ENCODE measurements at regions not wholly inside any gene's neighbourhood (a gene's known extent, or its start where the extent isn't known, plus 50 kb on each side); places are given as distances from the start of the nearest gene placed in this dataset.

- ATAC-seq (no peak), DNase-seq (ENCODE audit: low spot score) (no peak)
- TF ChIP-seq AFF4 (CRISPR knock-in tag; IDR thresholded peaks at IDR 0.05; ENCODE audit: borderline replicate concordance) (no peak), GTF2I (CRISPR knock-in tag; conservative IDR thresholded peaks at IDR 0.05) (no peak), MYBL2 (CRISPR knock-in tag; IDR thresholded peaks at IDR 0.05) (no peak), ATF2 (CRISPR knock-in tag; IDR thresholded peaks at IDR 0.05; ENCODE audit: borderline replicate concordance, low read depth) (no peak), IRF1 (CRISPR knock-in tag; IDR thresholded peaks at IDR 0.05) (no peak), ESRRA (CRISPR knock-in tag; IDR thresholded peaks at IDR 0.05; ENCODE audit: borderline replicate concordance) (no peak), JAZF1 (CRISPR knock-in tag; IDR thresholded peaks at IDR 0.05) (no peak), ATF6 (CRISPR knock-in tag; IDR thresholded peaks at IDR 0.05) (no peak), FOXK1 (CRISPR knock-in tag; IDR thresholded peaks at IDR 0.05) (no peak), ZMAT4 (CRISPR knock-in tag; IDR thresholded peaks at IDR 0.05) (no peak), RELA (CRISPR knock-in tag; IDR thresholded peaks at IDR 0.05; ENCODE audit: borderline replicate concordance) (no peak), CDX4 (CRISPR knock-in tag; IDR thresholded peaks at IDR 0.05; ENCODE audit: borderline replicate concordance) (no peak), NFE2L1 (CRISPR knock-in tag; IDR thresholded peaks at IDR 0.05) (no peak), CBFB (CRISPR knock-in tag; IDR thresholded peaks at IDR 0.05; ENCODE audit: low read depth) (no peak), ZNF219 (CRISPR knock-in tag; IDR thresholded peaks at IDR 0.05; ENCODE audit: borderline replicate concordance) (no peak), ATF1 (CRISPR knock-in tag; IDR thresholded peaks at IDR 0.05) (no peak), ZNF281 (CRISPR knock-in tag; IDR thresholded peaks at IDR 0.05) (no peak), ZNF671 (CRISPR knock-in tag; IDR thresholded peaks at IDR 0.05) (no peak), TCF7 (CRISPR knock-in tag; IDR thresholded peaks at IDR 0.05; ENCODE audit: low read depth) (no peak), ATF3 (CRISPR knock-in tag; conservative IDR thresholded peaks at IDR 0.05) (no peak)
- ChIA-PET POLR2A (no interaction called here), CTCF (interaction anchor here (1.2 kb wide), 1 partner anchor 45 kb away, joined by 3 read pairs; no protein-coding TSS in a partner anchor)
- no peaks in the 10 kb centered on the region for H3K36me3 Mint-ChIP-seq
- no peak overlapping the region for H3K4me3 Mint-ChIP-seq
- H3K9me3 Mint-ChIP-seq = no peaks in the 10 kb centered on the region
- no peaks in the 10 kb centered on the region for H3K27me3 Mint-ChIP-seq (ENCODE audit: low read depth)
- H3K4me1 Mint-ChIP-seq = peaks cover 16% of the 10 kb centered on the region
- H3K27ac Mint-ChIP-seq = peak overlapping the region; percentile 26; the same call in 1 of the 2 replicates
These were observed 453.6 kb upstream of the THBS1 start for GRCh38 chr15:39127151-39127790.
